HEK293 (cell line): ENCODE measurements at regions not wholly inside any gene's neighbourhood (a gene's known extent, or its start where the extent isn't known, plus 50 kb on each side); places are given as distances from the start of the nearest gene placed in this dataset.
A peak's percentile ranks its signal among the peaks of the same experiment; 100 is the strongest.

Experiments
- BCL11A ChIP-seq: fragments of 450-650 bp; formaldehyde crosslinking; IDR thresholded peaks from 2 replicates; pipeline ENCODE4 v1.5.1; 2016; ENCODE audit warnings: low read depth, missing biosample characterization, missing genetic modification characterization
- BCL6B ChIP-seq: fragments of 450-650 bp; formaldehyde crosslinking; IDR thresholded peaks from 2 replicates; pipeline ENCODE4 v1.5.1; 2017; ENCODE audit warnings: missing biosample characterization, missing genetic modification characterization
- EGR2 ChIP-seq: fragments of 450-650 bp; formaldehyde crosslinking; IDR thresholded peaks from 2 replicates; pipeline ENCODE4 v1.5.1; 2016; ENCODE audit warnings: low read depth, missing biosample characterization, missing genetic modification characterization
- GFI1B ChIP-seq: fragments of 450-650 bp; formaldehyde crosslinking; IDR thresholded peaks from 2 replicates; pipeline ENCODE4 v1.5.1; 2016; ENCODE audit warnings: missing biosample characterization, missing genetic modification characterization
- GLI2 ChIP-seq: fragments of 450-650 bp; formaldehyde crosslinking; IDR thresholded peaks from 2 replicates; pipeline ENCODE4; 2017; ENCODE audit warnings: missing biosample characterization, missing genetic modification characterization, low read depth, borderline replicate concordance
- KLF7 ChIP-seq: fragments of 450-650 bp; formaldehyde crosslinking; IDR thresholded peaks from 2 replicates; pipeline ENCODE4 v1.5.1; 2016; ENCODE audit warnings: missing biosample characterization, missing genetic modification characterization, borderline replicate concordance
- KLF9 ChIP-seq: fragments of 450-650 bp; formaldehyde crosslinking; IDR thresholded peaks from 2 replicates; pipeline ENCODE4 v1.5.1; 2016; ENCODE audit warnings: missing biosample characterization, missing genetic modification characterization, low read depth
- OVOL3 ChIP-seq: fragments of 450-650 bp; formaldehyde crosslinking; IDR thresholded peaks from 2 replicates; pipeline ENCODE4 v1.5.1; 2016; ENCODE audit warnings: missing biosample characterization, missing genetic modification characterization
- PATZ1 ChIP-seq: fragments of 450-650 bp; formaldehyde crosslinking; IDR thresholded peaks from 2 replicates; pipeline ENCODE4 v1.5.1; 2016; ENCODE audit warnings: missing biosample characterization, missing genetic modification characterization
- YY1 ChIP-seq: fragments of 450-650 bp; formaldehyde crosslinking; IDR thresholded peaks from 2 replicates; pipeline ENCODE4 v1.5.1; 2018; ENCODE audit warnings: missing biosample characterization, missing genetic modification characterization
- ZBTB21 ChIP-seq: fragments of 450-650 bp; formaldehyde crosslinking; IDR thresholded peaks from 2 replicates; pipeline ENCODE4 v1.5.1; 2017; ENCODE audit warnings: missing biosample characterization, missing genetic modification characterization
- ZIC2 ChIP-seq: fragments of 450-650 bp; formaldehyde crosslinking; IDR thresholded peaks from 2 replicates; pipeline ENCODE4 v1.5.1; 2016; ENCODE audit warnings: missing biosample characterization, missing genetic modification characterization
- ZNF112 ChIP-seq: fragments of 450-650 bp; formaldehyde crosslinking; IDR thresholded peaks from 2 replicates; pipeline ENCODE4 v1.5.0; 2017; ENCODE audit warnings: missing biosample characterization, missing genetic modification characterization
- ZNF132 ChIP-seq: fragments of 450-650 bp; formaldehyde crosslinking; IDR thresholded peaks from 2 replicates; pipeline ENCODE4 v1.5.1; 2017; ENCODE audit warnings: missing biosample characterization, missing genetic modification characterization, borderline replicate concordance
- ZNF138 ChIP-seq: fragments of 450-650 bp; formaldehyde crosslinking; IDR thresholded peaks from 2 replicates; pipeline ENCODE4 v1.5.1; 2016; ENCODE audit warnings: missing biosample characterization, missing genetic modification characterization, borderline replicate concordance
- ZNF140 ChIP-seq: fragments of 450-650 bp; formaldehyde crosslinking; IDR thresholded peaks from 2 replicates; pipeline ENCODE4 v1.5.1; 2016; ENCODE audit warnings: missing biosample characterization, missing genetic modification characterization
- ZNF175 ChIP-seq: fragments of 450-650 bp; formaldehyde crosslinking; IDR thresholded peaks from 2 replicates; pipeline ENCODE4 v1.5.1; 2016; ENCODE audit warnings: missing biosample characterization, missing genetic modification characterization
- ZNF184 ChIP-seq: fragments of 450-650 bp; IDR thresholded peaks from 2 replicates; pipeline ENCODE4 v1.5.1; 2018; ENCODE audit warnings: missing biosample characterization, mild to moderate bottlenecking, missing genetic modification characterization
- ZNF239 ChIP-seq: fragments of 450-650 bp; formaldehyde crosslinking; IDR thresholded peaks from 2 replicates; pipeline ENCODE4 v1.5.1; 2016; ENCODE audit warnings: missing biosample characterization, missing genetic modification characterization
- ZNF24 ChIP-seq: fragments of 450-650 bp; formaldehyde crosslinking; IDR thresholded peaks from 2 replicates; pipeline ENCODE4 v1.5.1; 2016; ENCODE audit warnings: missing biosample characterization, missing genetic modification characterization
- ZNF248 ChIP-seq: fragments of 450-650 bp; formaldehyde crosslinking; IDR thresholded peaks from 2 replicates; pipeline ENCODE4 v1.5.1; 2017; ENCODE audit warnings: missing biosample characterization, missing genetic modification characterization
- ZNF354C ChIP-seq: fragments of 450-650 bp; formaldehyde crosslinking; IDR thresholded peaks from 2 replicates; pipeline ENCODE4 v1.5.1; 2016; ENCODE audit warnings: missing biosample characterization, missing genetic modification characterization, low read depth, borderline replicate concordance
- ZNF366 ChIP-seq: fragments of 450-650 bp; formaldehyde crosslinking; conservative IDR thresholded peaks from 2 replicates; pipeline ENCODE4 v1.5.1; 2016; ENCODE audit warnings: missing biosample characterization, missing genetic modification characterization
- ZNF404 ChIP-seq: fragments of 450-650 bp; formaldehyde crosslinking; IDR thresholded peaks from 2 replicates; pipeline ENCODE4 v1.5.1; 2017; ENCODE audit warnings: missing biosample characterization, missing genetic modification characterization
- ZNF433 ChIP-seq: fragments of 450-650 bp; formaldehyde crosslinking; IDR thresholded peaks from 2 replicates; pipeline ENCODE4 v1.5.1; 2016; ENCODE audit warnings: missing biosample characterization, missing genetic modification characterization, low read depth
- ZNF501 ChIP-seq: fragments of 450-650 bp; formaldehyde crosslinking; IDR thresholded peaks from 2 replicates; pipeline ENCODE4 v1.5.1; 2016; ENCODE audit warnings: missing biosample characterization, missing genetic modification characterization
- ZNF580 ChIP-seq: fragments of 450-650 bp; formaldehyde crosslinking; IDR thresholded peaks from 2 replicates; pipeline ENCODE4 v1.5.1; 2016; ENCODE audit warnings: missing biosample characterization, missing genetic modification characterization
- ZNF596 ChIP-seq: fragments of 450-650 bp; IDR thresholded peaks from 2 replicates; pipeline ENCODE4 v1.5.0; 2018; ENCODE audit warnings: missing biosample characterization, mild to moderate bottlenecking, missing genetic modification characterization, moderate library complexity
- ZNF610 ChIP-seq: fragments of 450-650 bp; formaldehyde crosslinking; IDR thresholded peaks from 2 replicates; pipeline ENCODE4 v1.5.1; 2016; ENCODE audit warnings: missing biosample characterization, missing genetic modification characterization, borderline replicate concordance
- ZNF621 ChIP-seq: fragments of 450-650 bp; formaldehyde crosslinking; IDR thresholded peaks from 2 replicates; pipeline ENCODE4 v1.5.1; 2017; ENCODE audit warnings: missing biosample characterization, missing genetic modification characterization
- ZNF629 ChIP-seq: fragments of 450-650 bp; formaldehyde crosslinking; IDR thresholded peaks from 2 replicates; pipeline ENCODE4 v1.5.1; 2017; ENCODE audit warnings: missing biosample characterization, missing genetic modification characterization
- ZNF677 ChIP-seq: fragments of 450-650 bp; IDR thresholded peaks from 2 replicates; pipeline ENCODE4 v1.5.0; 2018; ENCODE audit warnings: missing biosample characterization, mild to moderate bottlenecking, missing genetic modification characterization, moderate library complexity
- ZNF692 ChIP-seq: fragments of 450-650 bp; formaldehyde crosslinking; IDR thresholded peaks from 2 replicates; pipeline ENCODE4 v1.5.1; 2016; ENCODE audit warnings: missing biosample characterization, missing genetic modification characterization
- ZNF704 ChIP-seq: fragments of 450-650 bp; formaldehyde crosslinking; IDR thresholded peaks from 2 replicates; pipeline ENCODE4 v1.5.1; 2016; ENCODE audit warnings: missing biosample characterization, missing genetic modification characterization
- ZNF747 ChIP-seq: fragments of 450-650 bp; formaldehyde crosslinking; IDR thresholded peaks from 2 replicates; pipeline ENCODE4 v1.5.1; 2016; ENCODE audit warnings: missing biosample characterization, missing genetic modification characterization
- ZNF776 ChIP-seq: fragments of 450-650 bp; formaldehyde crosslinking; IDR thresholded peaks from 2 replicates; pipeline ENCODE4 v1.5.0; 2017; ENCODE audit warnings: missing biosample characterization, missing genetic modification characterization, borderline replicate concordance
- ZNF791 ChIP-seq: fragments of 450-650 bp; formaldehyde crosslinking; IDR thresholded peaks from 2 replicates; pipeline ENCODE4 v1.5.1; 2016; ENCODE audit warnings: missing biosample characterization, missing genetic modification characterization
- ZNF830 ChIP-seq: fragments of 450-650 bp; IDR thresholded peaks from 2 replicates; pipeline ENCODE4 v1.5.0; 2018; ENCODE audit warnings: missing biosample characterization, missing genetic modification characterization, low read depth, mild to moderate bottlenecking, moderate library complexity

GRCh38 chr1:195590649-195591048 lies 1017.6 kb downstream of the KCNT2 start (continued):
- TF ChIP-seq ZNF366 (tag by site-specific recombination) (no peak), ZNF239 (tag by site-specific recombination) (no peak), KLF9 (tag by site-specific recombination) (no peak), ZNF580 (tag by site-specific recombination) (peak; percentile 77), ZNF501 (tag by site-specific recombination) (no peak), ZNF692 (tag by site-specific recombination) (peak; percentile 37; the same call in 1 of the 2 replicates), ZNF791 (tag by site-specific recombination) (no peak), ZNF610 (no peak), ZNF776 (tag by site-specific recombination) (no peak), ZNF24 (tag by site-specific recombination) (no peak), ZIC2 (tag by site-specific recombination) (no peak), BCL11A (peak; percentile 86), ZNF112 (tag by site-specific recombination) (no peak), BCL6B (no peak), OVOL3 (tag by site-specific recombination) (peak; percentile 94), KLF7 (0 out of 2 replicates have a peak, but pooled peaks have one; percentile 43), GLI2 (tag by site-specific recombination) (peak; percentile 91), ZNF433 (tag by site-specific recombination) (no peak), ZNF704 (tag by site-specific recombination) (no peak), PATZ1 (tag by site-specific recombination) (no peak), YY1 (tag by site-specific recombination) (no peak), ZNF132 (tag by site-specific recombination) (no peak), ZNF830 (tag by site-specific recombination) (no peak), EGR2 (tag by site-specific recombination) (no peak), ZNF747 (tag by site-specific recombination) (no peak), ZNF354C (tag by site-specific recombination) (0 out of 2 replicates have a peak, but pooled peaks have one; percentile 2), ZNF138 (no peak), ZNF677 (tag by site-specific recombination) (no peak), ZNF248 (tag by site-specific recombination) (no peak), ZNF621 (tag by site-specific recombination) (no peak), GFI1B (tag by site-specific recombination) (no peak), ZNF404 (tag by site-specific recombination) (no peak), ZNF140 (tag by site-specific recombination) (no peak), ZNF175 (tag by site-specific recombination) (no peak), ZNF596 (tag by site-specific recombination) (no peak), ZBTB21 (tag by site-specific recombination) (no peak), ZNF184 (tag by site-specific recombination) (no peak), ZNF629 (peak; percentile 88)
